K562 (cell line): ENCODE measurements at regions not wholly inside any gene's neighbourhood (a gene's known extent, or its start where the extent isn't known, plus 50 kb on each side); places are given as distances from the start of the nearest gene placed in this dataset.

ENCODE experiments used
- ATAC-seq: fragments of 200-7000 bp; cut with Tn5 transposase; 3 replicates; pipeline ENCODE4 v1.9.1; 2020; ENCODE audit warnings: moderate library complexity
- BruUV-seq: library from RNA; stranded (reverse); fragments of 400-500 nt; replicated peaks from 2 replicates; lab custom pipeline; 2021; lab: Mats Ljungman, UMichigan
- CTCF ChIA-PET: fragments of 300-600 bp; formaldehyde crosslinking; extraction: SDS; loops from one replicate; lab custom pipeline; 2021; ENCODE audit warnings: low intra/inter-chr PET ratio; lab: Yijun Ruan, JAX
- POLR2A ChIA-PET: fragments of 300-600, 350-650 bp; sonication (Branson Sonifier 250); formaldehyde crosslinking; extraction: SDS; loops from one replicate; lab custom pipeline; 2021; ENCODE audit warnings: antibody characterized with exemption, inconsistent platforms; lab: Yijun Ruan, JAX
- DNase-seq, 4 experiments: peaks; one replicate each; pipeline versions ENCODE4 v3.0.0 to v3.0.0-alpha.2; 2011 to 2018; ENCODE audit warnings: low spot score in 3 of 4, mixed read lengths in 3 of 4; ENCODE audit errors: extremely low read depth in 1 of 4
- FAIRE-seq: peaks from 2 replicates; lab custom pipeline; 2011; peaks lifted over from hg19 to GRCh38; lab: Jason Lieb, UNC
- H2AFZ ChIP-seq: 2 replicates; pipeline ENCODE4 v1.6.0; 2011; ENCODE audit warnings: low read depth, low read length, control low read depth, inconsistent platforms
- H3K27ac ChIP-seq: fragments of 200-600 bp; 3 replicates; pipeline ENCODE4 v1.8.0; 2011; ENCODE audit warnings: low read depth, mild to moderate bottlenecking, control low read depth, inconsistent platforms, low read length, moderate library complexity, mixed read lengths; ENCODE audit errors: extremely low read depth
- H3K27me3 ChIP-seq, 2 experiments: fragments of 300-600 bp in 1 of 2; 2 replicates in 1 of 2; 3 replicates in 1 of 2; pipeline versions ENCODE4 v1.6.0 to v1.8.0; 2011; ENCODE audit warnings: inconsistent platforms in 2 of 2, low read length in 2 of 2, mild to moderate bottlenecking in 1 of 2, mixed read lengths in 1 of 2, moderate library complexity in 1 of 2; ENCODE audit not compliant: control insufficient read depth in 2 of 2, insufficient read depth in 2 of 2
- H3K36me3 ChIP-seq: fragments of 300-600 bp; 3 replicates; pipeline ENCODE4 v1.8.0; 2011; ENCODE audit warnings: mild to moderate bottlenecking, low read length, inconsistent platforms; ENCODE audit not compliant: control insufficient read depth, insufficient read depth
- H3K4me1 ChIP-seq, 2 experiments: fragments of 200-600 bp in 1 of 2; replicated peaks in 1 of 2; 2 replicates in 1 of 2; 3 replicates in 1 of 2; pipeline versions ENCODE4 v1.5.1 to v1.8.0; 2011; ENCODE audit warnings: inconsistent platforms in 2 of 2, low read length in 2 of 2, mild to moderate bottlenecking in 1 of 2, mixed read lengths in 1 of 2, moderate library complexity in 1 of 2; ENCODE audit not compliant: control insufficient read depth in 2 of 2, insufficient read depth in 2 of 2
- H3K4me2 ChIP-seq: 2 replicates; pipeline ENCODE4 v1.6.1; 2011; ENCODE audit warnings: low read length, control low read depth, inconsistent platforms, mixed read lengths; ENCODE audit not compliant: insufficient read depth
- H3K4me3 ChIP-seq: fragments of 200-600 bp; sonication (generic), shearing (Covaris generic); 2 replicates; pipeline ENCODE4 v1.5.1; 2016; ENCODE audit warnings: control low read depth, inconsistent platforms
- H3K79me2 ChIP-seq: fragments of 200-600 bp; 3 replicates; pipeline ENCODE4 v1.8.0; 2011; ENCODE audit warnings: low read length, inconsistent platforms; ENCODE audit not compliant: control insufficient read depth, insufficient read depth
- H3K9ac ChIP-seq, 2 experiments: 2 replicates each; pipeline versions ENCODE4 v1.6.0 to v1.6.1; 2011; ENCODE audit warnings: low read depth in 2 of 2, low read length in 2 of 2, control low read depth in 1 of 2, inconsistent platforms in 1 of 2, mild to moderate bottlenecking in 1 of 2, mixed read lengths in 1 of 2; ENCODE audit not compliant: insufficient read depth in 1 of 2
- H3K9me1 ChIP-seq: one replicate; pipeline ENCODE4 v1.6.0; 2011; ENCODE audit warnings: inconsistent platforms, mild to moderate bottlenecking, low read length, moderate library complexity; ENCODE audit not compliant: control insufficient read depth, insufficient read depth
- H3K9me3 ChIP-seq: replicated peaks from 2 replicates; pipeline ENCODE4 v1.5.1; 2011; ENCODE audit warnings: low read depth, low read length, inconsistent platforms; ENCODE audit not compliant: control insufficient read depth, insufficient read depth
- H4K20me1 ChIP-seq: replicated peaks from 2 replicates; pipeline ENCODE4 v1.6.1; 2011; ENCODE audit warnings: low read length, inconsistent platforms, mixed read lengths; ENCODE audit not compliant: control insufficient read depth, insufficient read depth
- GATA2 ChIP-seq: sonication (generic); formaldehyde crosslinking; IDR thresholded peaks from 2 replicates; pipeline ENCODE4 v1.4.0; 2020; ENCODE audit warnings: mild to moderate bottlenecking, missing genetic modification reagents
- JUND ChIP-seq, 2 experiments: IDR thresholded peaks; 2 replicates in 1 of 2; 3 replicates in 1 of 2; pipeline ENCODE4 v1.6.1; 2011; ENCODE audit warnings: borderline replicate concordance in 2 of 2, low read depth in 2 of 2, low read length in 2 of 2, improper control_type of control experiment in 1 of 2, missing biosample characterization in 1 of 2, missing genetic modification characterization in 1 of 2, missing genetic modification reagents in 1 of 2
- PHF8 ChIP-seq: fragments of 200-600 bp; sonication (generic); IDR thresholded peaks from 2 replicates; pipeline ENCODE4 v1.6.1; 2012; ENCODE audit warnings: mixed run types, mild to moderate bottlenecking, inconsistent platforms, low read length, moderate library complexity, borderline replicate concordance
- PURB ChIP-seq: sonication (generic); formaldehyde crosslinking; IDR thresholded peaks from 2 replicates; pipeline ENCODE4 v1.9.0; 2021; ENCODE audit warnings: low read depth, mild to moderate bottlenecking, missing genetic modification reagents
- ZNF778 ChIP-seq: fragments of 450-650 bp; formaldehyde crosslinking; IDR thresholded peaks from 2 replicates; pipeline ENCODE4 v1.4.0; 2020; ENCODE audit warnings: mild to moderate bottlenecking, moderate library complexity
- WGBS: fragments of 100-300 bp; shearing (Covaris generic); methylation state at CpG from one replicate; pipeline ENCODE4 v1.1.6; 2016; ENCODE audit warnings: low coverage, mixed read lengths; ENCODE audit not compliant: insufficient coverage; ENCODE audit errors: missing lambda C conversion rate; 5-methylcytosine and 5-hydroxymethylcytosine counted together
- in situ Hi-C: fragments of 300-500 bp; cut with MboI; formaldehyde crosslinking; loops from 4 replicates; pipeline ENCODE4 v1.15.0; 2018; ENCODE audit warnings: inconsistent platforms, mixed read lengths
- intact Hi-C: fragments of 100-400 bp; cut with micrococcal nuclease; formaldehyde crosslinking; loops from 2 replicates; pipeline ENCODE4 v1.14.2; 2022
- TF ChIP-seq, protein P1 (sequence below), 2 experiments: fragments of 150-350 bp in 1 of 2; IDR thresholded peaks; 2 replicates each; pipeline ENCODE4 v1.6.1; 2012 to 2016; ENCODE audit warnings: low read depth in 2 of 2, low read length in 2 of 2, mild to moderate bottlenecking in 1 of 2, moderate library complexity in 1 of 2
- TF ChIP-seq, protein P2 (sequence below): sonication (generic); formaldehyde crosslinking; IDR thresholded peaks from 2 replicates; pipeline ENCODE4 v1.8.0; 2022; ENCODE audit warnings: mild to moderate bottlenecking, missing genetic modification reagents, borderline replicate concordance

GRCh38 chr3:156760333-156760732 lies 65.8 kb upstream of the LEKR1 start (continued):
- no peak for TF ChIP-seq PURB
- no peak for TF ChIP-seq ZNF778 (CRISPR knock-in tag)
- no peak for TF ChIP-seq PHF8
- TF ChIP-seq, protein P1, sequence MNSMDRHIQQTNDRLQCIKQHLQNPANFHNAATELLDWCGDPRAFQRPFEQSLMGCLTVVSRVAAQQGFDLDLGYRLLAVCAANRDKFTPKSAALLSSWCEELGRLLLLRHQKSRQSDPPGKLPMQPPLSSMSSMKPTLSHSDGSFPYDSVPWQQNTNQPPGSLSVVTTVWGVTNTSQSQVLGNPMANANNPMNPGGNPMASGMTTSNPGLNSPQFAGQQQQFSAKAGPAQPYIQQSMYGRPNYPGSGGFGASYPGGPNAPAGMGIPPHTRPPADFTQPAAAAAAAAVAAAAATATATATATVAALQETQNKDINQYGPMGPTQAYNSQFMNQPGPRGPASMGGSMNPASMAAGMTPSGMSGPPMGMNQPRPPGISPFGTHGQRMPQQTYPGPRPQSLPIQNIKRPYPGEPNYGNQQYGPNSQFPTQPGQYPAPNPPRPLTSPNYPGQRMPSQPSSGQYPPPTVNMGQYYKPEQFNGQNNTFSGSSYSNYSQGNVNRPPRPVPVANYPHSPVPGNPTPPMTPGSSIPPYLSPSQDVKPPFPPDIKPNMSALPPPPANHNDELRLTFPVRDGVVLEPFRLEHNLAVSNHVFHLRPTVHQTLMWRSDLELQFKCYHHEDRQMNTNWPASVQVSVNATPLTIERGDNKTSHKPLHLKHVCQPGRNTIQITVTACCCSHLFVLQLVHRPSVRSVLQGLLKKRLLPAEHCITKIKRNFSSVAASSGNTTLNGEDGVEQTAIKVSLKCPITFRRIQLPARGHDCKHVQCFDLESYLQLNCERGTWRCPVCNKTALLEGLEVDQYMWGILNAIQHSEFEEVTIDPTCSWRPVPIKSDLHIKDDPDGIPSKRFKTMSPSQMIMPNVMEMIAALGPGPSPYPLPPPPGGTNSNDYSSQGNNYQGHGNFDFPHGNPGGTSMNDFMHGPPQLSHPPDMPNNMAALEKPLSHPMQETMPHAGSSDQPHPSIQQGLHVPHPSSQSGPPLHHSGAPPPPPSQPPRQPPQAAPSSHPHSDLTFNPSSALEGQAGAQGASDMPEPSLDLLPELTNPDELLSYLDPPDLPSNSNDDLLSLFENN (IDR thresholded peaks at IDR 0.05; ENCODE audit: low read depth in 2 of 2, low read length in 2 of 2): no peak

DNA sequence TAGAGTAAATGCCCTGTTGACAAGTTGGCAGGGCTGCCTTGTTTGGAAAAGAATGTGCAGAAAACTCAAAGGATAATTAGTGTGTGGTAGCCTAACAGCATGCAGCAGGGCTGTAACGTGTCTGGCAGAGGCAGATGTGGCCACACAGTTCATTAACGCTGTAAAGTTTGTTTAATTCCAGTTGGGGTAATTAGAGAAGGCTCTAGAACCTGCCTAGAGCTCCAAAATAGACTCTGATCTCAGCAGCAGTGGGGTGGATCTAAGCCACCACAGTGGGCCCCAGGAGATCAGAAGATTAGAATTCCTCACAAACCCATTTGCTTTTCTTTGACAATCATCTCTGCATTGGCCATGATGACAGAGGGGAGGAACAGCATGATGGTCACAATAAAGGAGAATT lies 65.1 kb upstream of the LEKR1 start:
- peak overlapping the region; percentile 73 for H2AFZ ChIP-seq
- H3K27me3 ChIP-seq: no peaks in the 10 kb centered on the region
- peaks cover 0 to 17% of the 10 kb centered on the region in 2 experiments; a peak in 3 of 5 replicates for H3K4me1 ChIP-seq
- no peaks in the 10 kb centered on the region for H3K36me3 ChIP-seq
- no peak overlapping the region for H3K4me3 ChIP-seq
- TF ChIP-seq JUND (IDR thresholded peaks at IDR 0.05; ENCODE audit: borderline replicate concordance, low read depth, low read length) (0 out of 2 replicates have a peak, but pooled peaks have one; percentile 4), JUND (tag; IDR thresholded peaks at IDR 0.05; ENCODE audit: borderline replicate concordance, low read depth, low read length) (no peak), GATA2 (0 out of 2 replicates have a peak, but pooled peaks have one; percentile 11)
- TF ChIP-seq, protein P2, sequence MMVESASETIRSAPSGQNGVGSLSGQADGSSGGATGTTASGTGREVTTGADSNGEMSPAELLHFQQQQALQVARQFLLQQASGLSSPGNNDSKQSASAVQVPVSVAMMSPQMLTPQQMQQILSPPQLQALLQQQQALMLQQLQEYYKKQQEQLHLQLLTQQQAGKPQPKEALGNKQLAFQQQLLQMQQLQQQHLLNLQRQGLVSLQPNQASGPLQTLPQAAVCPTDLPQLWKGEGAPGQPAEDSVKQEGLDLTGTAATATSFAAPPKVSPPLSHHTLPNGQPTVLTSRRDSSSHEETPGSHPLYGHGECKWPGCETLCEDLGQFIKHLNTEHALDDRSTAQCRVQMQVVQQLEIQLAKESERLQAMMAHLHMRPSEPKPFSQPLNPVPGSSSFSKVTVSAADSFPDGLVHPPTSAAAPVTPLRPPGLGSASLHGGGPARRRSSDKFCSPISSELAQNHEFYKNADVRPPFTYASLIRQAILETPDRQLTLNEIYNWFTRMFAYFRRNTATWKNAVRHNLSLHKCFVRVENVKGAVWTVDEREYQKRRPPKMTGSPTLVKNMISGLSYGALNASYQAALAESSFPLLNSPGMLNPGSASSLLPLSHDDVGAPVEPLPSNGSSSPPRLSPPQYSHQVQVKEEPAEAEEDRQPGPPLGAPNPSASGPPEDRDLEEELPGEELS: no peak
- no peaks in the 10 kb centered on the region for H4K20me1 ChIP-seq
- WGBS: 9% methylated on average over 2 of the region's 2 CpGs
- H3K27ac ChIP-seq: peak overlapping the region; percentile 27; the same call in 1 of the 3 replicates
- FAIRE-seq (peak; percentile 6), ATAC-seq (peak; percentile 21; the same call in 2 of the 3 replicates), DNase-seq (peak in 1 of 4 experiments; percentile 11)
- H3K9me1 ChIP-seq: no peaks in the 10 kb centered on the region
- no peaks in the 10 kb centered on the region for H3K9me3 ChIP-seq
- in situ Hi-C loops (no loop called here), intact Hi-C loops (loop anchor here (5.0 kb wide), 1 partner anchor 66 kb away; the partner anchor contains the start of gene LEKR1)
- CTCF ChIA-PET: no interaction called here
- H3K4me2 ChIP-seq: no peak overlapping the region; the same call in 1 of the 2 replicates
- no peaks in the 10 kb centered on the region for H3K79me2 ChIP-seq
- no TSS peak for BruUV-seq
- H3K9ac ChIP-seq: no peak overlapping the region; a peak in 1 of 4 replicates
- POLR2A ChIA-PET: interaction anchor here (0.8 to 1.4 kb wide), 4 partner anchors 10 to 115 kb away, joined by 3 to 7 read pairs (median 4); no protein-coding TSS in a partner anchor
